GM21423 (cell line): ENCODE measurements at regions not wholly inside any gene's neighbourhood (a gene's known extent, or its start where the extent isn't known, plus 50 kb on each side); places are given as distances from the start of the nearest gene placed in this dataset.
"Not testable (repeated sequence)": the region's sequence is repeated elsewhere in the genome, so short reads cannot be mapped to it uniquely, and the experiment has no call there.

ENCODE experiments used
- ATAC-seq: cut with Tn5 transposase; IDR thresholded peaks from one replicate; pipeline ENCODE4 v1.9.1; 2021; ENCODE audit warnings: mild to moderate bottlenecking, moderate library complexity; ENCODE audit not compliant: unreplicated experiment

DNA sequence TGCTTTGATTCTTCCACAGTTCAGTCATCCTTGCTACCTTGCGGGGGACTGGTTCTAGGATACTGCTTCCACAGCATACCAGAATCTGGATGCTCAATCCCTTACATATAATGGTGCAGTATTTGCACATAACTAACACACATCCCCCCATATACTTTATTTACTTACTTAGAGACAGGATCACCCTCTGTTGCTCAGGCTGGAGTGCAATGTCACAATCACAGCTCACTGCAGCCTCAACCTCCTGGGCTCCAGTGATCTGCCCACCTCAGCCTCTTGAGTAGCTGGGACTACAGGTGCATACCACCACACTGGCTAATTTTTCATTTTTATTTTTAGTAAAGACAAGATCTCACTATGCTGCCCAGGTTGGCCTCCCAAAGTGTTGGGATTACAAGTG, 112.2 kb downstream of the GOSR1 start:
- ATAC-seq, result no peak

- no peak for ATAC-seq
Observed at GRCh38 chr17:30588798-30589247, 111.6 kb downstream of the GOSR1 start.

DNA sequence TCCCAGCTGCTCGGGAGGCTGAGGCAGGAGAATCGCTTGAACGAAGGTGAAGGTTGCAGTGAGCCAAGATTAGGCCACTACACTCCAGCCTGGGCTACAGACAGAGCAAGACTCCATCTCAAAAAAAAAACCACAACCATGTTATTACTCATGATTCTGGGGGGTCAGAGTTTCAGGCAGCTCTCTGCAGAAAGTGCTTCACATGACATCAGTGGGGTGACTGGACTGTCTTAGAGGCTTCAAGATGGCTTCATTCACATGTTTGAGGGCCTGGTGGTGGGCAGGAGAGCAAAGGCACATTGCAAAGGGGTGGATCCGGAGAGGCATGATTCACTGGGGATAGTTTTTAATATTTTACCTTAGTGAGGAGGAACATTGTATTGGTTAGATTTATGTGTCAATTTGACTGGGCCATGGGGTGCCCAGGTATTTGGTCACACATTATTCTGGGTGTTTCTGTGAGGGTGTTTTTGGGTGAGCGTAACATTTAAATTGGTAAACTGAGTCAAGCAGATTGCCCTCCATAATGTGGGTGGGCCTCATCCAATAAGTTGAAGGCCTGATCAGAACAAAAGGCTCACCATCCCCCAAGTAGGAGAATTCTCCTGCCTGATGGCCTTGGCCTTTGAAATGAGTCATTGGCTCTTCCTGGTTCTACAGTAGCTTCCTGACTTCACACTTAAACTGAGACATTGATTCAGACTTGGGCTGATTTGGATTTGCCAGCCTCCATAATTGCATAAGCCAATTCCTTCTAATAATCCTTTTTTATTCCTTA, 109.8 kb downstream of the GOSR1 start:
- no peak for ATAC-seq

GRCh38 chr17:30584810-30585209, 107.6 kb downstream of the GOSR1 start:
- ATAC-seq, result no peak

- ATAC-seq, result no peak
Observed at GRCh38 chr17:30580916-30581315, 103.7 kb downstream of the GOSR1 start.

DNA sequence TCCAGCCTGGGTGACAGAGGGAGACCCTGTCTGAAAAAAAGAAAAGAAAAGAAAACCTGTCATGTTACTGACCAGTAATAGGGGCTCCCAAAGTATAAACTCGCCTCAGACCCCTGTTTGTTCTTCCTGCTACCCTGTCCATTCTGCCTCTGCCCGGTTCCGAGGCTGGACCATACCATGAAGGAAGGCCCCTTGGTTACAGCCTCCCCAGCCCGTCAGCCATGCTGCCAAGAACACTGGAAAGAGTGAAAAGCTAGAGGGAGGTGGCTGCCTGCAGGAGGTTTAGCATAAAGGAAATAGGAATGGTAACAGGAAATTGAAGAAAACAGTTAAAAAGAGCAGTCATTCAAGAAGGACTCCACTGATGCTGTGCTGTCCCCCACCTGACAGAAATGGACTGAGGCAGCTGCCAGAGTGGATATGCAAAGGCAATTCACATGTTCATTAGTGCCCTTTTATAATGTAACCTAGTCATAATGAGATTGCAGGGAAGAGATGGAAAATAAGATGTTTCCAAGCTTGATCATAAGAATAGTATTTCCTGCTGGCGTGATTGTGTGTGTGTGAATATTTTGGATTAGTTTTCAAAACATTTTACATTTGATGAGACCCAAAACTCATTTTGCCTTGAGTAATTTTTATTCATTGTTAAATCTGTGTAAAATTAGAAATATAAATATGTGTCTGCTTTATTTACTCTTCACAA, 102.6 kb downstream of the GOSR1 start:
- ATAC-seq, result no peak

DNA sequence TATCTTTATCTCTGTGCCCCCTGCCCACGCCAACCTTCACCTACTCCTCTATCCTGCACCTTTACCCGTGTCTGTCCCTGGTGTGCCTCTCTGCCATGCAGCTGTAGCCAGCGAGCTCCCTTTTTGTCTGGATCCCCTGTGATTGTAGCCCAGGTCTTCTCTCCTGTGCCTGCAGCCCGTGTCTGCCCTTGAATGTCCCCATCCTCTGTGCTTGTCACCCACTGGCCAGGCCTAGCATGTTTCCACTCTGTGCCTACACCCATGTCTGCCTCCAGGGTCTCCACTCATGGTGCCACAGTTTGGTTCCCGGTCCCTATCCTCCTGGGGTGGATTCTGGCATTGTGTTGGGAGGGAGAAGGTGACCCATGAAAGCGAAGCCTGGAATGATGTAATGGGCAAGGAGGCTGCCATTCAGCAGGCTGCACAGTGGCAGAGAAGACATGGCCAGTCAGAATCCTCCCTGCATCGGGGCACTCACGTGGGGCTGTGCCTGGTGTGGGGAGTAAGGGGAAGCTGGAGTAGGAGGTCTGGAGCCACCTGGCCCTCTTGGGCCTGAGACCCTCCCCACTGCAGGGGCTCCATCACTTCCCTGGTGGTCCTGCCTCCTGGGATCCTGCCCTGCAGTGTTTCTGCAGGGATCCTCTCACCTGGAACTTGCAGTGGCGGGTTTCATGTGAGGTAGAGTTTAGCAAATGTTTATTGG, 101.0 kb downstream of the GOSR1 start:
- ATAC-seq, result not testable (repeated sequence)
